ENCODE measurements at regions not wholly inside any gene's neighbourhood (a gene's known extent, or its start where the extent isn't known, plus 50 kb on each side); places are given as distances from the start of the nearest gene placed in this dataset.

GRCh38 chr9:82621447-82621846 is 441.5 kb downstream of the RASEF start:
- no peak overlapping the region for H3K4me3 ChIP-seq (ENCODE audit: low read depth, low read length)
- TF ChIP-seq CTCF (IDR thresholded peaks at IDR 0.05; ENCODE audit: insufficient read depth, low read depth, low read length), result no peak
- no peak for DNase-seq (ENCODE audit: low read depth)

- H3K4me3 ChIP-seq (ENCODE audit: low read depth, low read length), result no peak overlapping the region
- DNase-seq (ENCODE audit: low read depth), result no peak
- TF ChIP-seq CTCF (IDR thresholded peaks at IDR 0.05; ENCODE audit: insufficient read depth, low read depth, low read length), result no peak
Measured at GRCh38 chr9:82637368-82637767, 425.6 kb downstream of the RASEF start.

- no peak for DNase-seq (ENCODE audit: low read depth)
- no peak for TF ChIP-seq CTCF (IDR thresholded peaks at IDR 0.05; ENCODE audit: insufficient read depth, low read depth, low read length)
- H3K4me3 ChIP-seq (ENCODE audit: low read depth, low read length), result no peak overlapping the region
Measured at GRCh38 chr9:82645600-82645999, 417.3 kb downstream of the RASEF start.

DNA sequence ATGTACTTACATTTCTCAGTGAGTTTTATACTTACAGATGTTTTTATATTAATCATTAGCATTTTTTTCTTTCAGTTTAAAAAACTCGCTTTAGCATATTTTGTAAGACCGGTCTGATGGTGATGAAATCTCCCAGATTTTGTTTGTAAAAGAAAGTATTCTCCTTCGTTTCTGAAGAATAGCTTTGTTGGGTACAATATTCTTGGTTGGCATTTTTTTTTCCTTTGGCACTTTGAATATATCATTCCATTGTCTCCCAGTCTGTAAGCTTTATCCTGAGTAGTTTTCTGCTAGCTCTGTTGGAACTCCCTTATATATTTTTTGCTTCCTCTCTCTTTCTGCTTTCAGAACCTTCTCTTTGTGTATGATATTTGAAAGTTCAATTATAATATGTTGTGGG is 412.6 kb downstream of the RASEF start:
- DNase-seq (ENCODE audit: low read depth), result no peak
- no peak overlapping the region for H3K4me3 ChIP-seq (ENCODE audit: low read depth, low read length)
- TF ChIP-seq CTCF (IDR thresholded peaks at IDR 0.05; ENCODE audit: insufficient read depth, low read depth, low read length), result no peak

DNA sequence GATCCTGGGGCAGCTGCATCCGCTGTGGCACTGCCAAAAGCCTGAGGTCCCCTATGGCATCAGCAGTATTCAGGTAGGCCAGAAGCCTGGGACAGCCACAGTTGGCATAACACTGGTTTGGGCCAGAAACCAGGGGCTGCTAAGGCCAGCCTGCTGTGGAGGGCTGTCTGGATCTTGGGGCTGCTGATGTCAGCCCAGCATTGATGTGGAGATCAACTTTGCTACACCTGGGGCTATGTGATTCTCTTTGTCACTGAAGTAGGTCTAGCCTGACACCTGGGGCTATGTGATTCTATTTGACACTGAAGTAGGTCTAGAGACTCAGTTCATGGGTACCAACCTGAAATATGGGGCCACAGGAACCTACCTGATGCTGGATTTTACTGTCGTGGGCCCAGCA is 411.5 kb downstream of the RASEF start:
- H3K4me3 ChIP-seq (ENCODE audit: low read depth, low read length), result no peak overlapping the region
- no peak for DNase-seq (ENCODE audit: low read depth)
- no peak for TF ChIP-seq CTCF (IDR thresholded peaks at IDR 0.05; ENCODE audit: insufficient read depth, low read depth, low read length)

DNA sequence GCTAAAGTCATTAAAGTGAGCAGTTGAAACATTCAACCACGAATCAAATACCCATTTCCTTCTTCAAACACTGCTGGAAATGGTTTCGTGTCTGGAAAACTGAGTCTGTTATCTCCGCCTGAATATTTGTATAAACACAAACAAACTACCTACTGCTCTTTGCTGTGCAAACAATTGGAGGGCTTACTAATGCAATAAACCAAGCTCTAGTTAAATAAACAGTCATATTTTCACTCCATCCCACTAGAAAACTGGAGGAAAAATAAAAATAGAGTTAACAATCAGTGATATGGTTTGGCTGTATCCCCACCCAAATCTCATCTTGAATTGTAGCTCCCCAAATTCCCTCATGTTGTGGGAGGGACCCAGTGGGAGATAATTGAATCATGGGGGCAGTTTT is 397.6 kb downstream of the RASEF start:
- TF ChIP-seq CTCF (IDR thresholded peaks at IDR 0.05; ENCODE audit: insufficient read depth, low read depth, low read length), result no peak
- no peak overlapping the region for H3K4me3 ChIP-seq (ENCODE audit: low read depth, low read length)
- no peak for DNase-seq (ENCODE audit: low read depth)

DNA sequence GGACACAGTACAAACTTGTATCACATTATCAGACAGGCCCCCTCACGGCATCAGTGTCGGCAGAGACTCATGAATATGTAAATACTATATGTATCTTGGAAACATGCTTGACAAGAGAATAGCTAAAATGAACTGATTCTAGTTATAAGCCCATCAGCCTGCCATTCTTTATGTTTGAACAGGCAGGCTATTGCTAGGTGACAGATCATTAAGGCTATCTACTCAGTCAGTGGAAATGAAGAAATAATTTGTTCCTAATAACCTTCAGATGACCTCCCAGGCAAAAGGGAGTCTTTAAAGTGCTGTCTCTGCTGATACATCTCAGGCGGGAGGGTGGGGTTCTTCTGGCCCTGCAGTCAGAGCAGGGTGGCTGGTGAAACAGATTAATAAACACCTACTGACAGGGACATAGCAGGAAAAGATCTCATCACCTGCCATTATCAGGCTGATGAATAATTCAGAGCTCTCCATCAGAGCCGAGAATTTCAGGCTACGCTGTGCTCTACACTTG is 394.2 kb downstream of the RASEF start:
- no peak for TF ChIP-seq CTCF (IDR thresholded peaks at IDR 0.05; ENCODE audit: insufficient read depth, low read depth, low read length)
- no peak overlapping the region for H3K4me3 ChIP-seq (ENCODE audit: low read depth, low read length)
- no peak for DNase-seq (ENCODE audit: low read depth)

Data from fibroblast of villous mesenchyme (primary cell).